ENCODE measurements at regions not wholly inside any gene's neighbourhood (a gene's known extent, or its start where the extent isn't known, plus 50 kb on each side); places are given as distances from the start of the nearest gene placed in this dataset.

DNA sequence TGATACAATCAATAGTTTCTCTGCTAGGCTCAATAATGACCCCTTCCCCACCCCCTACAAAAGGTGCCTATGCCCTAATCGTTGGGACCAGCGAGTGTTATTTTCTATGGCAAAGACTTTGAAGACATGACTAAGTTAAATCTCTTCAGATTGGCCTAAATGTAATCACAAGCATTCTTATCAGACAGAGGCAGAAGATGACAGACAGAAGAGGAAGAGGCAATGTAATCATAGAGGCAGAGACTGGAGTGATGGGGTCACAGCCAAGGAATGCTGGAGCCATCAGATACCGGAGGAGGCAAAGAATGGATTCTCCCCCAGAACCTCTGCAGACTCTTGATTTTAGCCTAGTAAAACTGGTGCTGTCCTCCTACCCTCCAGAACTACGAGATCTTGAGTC, 159.3 kb downstream of the EDN1 start:
- Histone ChIP-seq H3K4me3 (no peak overlapping the region), H3K9me3 (replicated peaks) (peaks cover 22% of the 10 kb centered on the region), H3K4me1 (no peaks in the 10 kb centered on the region), H3K36me3 (no peaks in the 10 kb centered on the region), H3K27me3 (ENCODE audit: low read depth) (no peaks in the 10 kb centered on the region), H3K27ac (replicated peaks) (no peak overlapping the region)
- intact Hi-C loops (cut with micrococcal nuclease) = no loop called here
- TF ChIP-seq, protein P1, sequence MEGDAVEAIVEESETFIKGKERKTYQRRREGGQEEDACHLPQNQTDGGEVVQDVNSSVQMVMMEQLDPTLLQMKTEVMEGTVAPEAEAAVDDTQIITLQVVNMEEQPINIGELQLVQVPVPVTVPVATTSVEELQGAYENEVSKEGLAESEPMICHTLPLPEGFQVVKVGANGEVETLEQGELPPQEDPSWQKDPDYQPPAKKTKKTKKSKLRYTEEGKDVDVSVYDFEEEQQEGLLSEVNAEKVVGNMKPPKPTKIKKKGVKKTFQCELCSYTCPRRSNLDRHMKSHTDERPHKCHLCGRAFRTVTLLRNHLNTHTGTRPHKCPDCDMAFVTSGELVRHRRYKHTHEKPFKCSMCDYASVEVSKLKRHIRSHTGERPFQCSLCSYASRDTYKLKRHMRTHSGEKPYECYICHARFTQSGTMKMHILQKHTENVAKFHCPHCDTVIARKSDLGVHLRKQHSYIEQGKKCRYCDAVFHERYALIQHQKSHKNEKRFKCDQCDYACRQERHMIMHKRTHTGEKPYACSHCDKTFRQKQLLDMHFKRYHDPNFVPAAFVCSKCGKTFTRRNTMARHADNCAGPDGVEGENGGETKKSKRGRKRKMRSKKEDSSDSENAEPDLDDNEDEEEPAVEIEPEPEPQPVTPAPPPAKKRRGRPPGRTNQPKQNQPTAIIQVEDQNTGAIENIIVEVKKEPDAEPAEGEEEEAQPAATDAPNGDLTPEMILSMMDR (IDR thresholded peaks at IDR 0.05; ENCODE audit: borderline replicate concordance) = no peak
- no peak for DNase-seq

DNA sequence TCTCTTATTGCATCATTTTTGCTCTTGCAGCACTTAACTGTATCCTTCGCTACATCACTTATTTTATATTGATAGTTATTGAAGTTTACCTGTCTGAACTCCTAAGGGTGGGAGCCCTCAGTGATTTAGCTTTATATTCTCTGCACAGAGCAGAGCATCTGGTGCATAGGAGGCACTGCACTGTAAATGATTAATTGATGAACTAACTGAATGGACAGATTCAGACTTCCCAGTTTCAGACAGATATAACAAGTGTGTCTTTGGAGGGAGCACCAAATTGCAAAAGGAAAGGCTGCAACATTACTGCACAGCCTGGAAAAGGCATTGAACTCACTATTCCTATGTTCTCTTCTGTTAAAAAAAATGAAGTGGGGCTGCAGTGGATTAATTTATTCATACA, 160.3 kb downstream of the EDN1 start:
- H3K9me3 ChIP-seq (replicated peaks) = peaks cover 29% of the 10 kb centered on the region
- no peaks in the 10 kb centered on the region for H3K4me1 ChIP-seq
- H3K27me3 ChIP-seq (ENCODE audit: low read depth) = no peaks in the 10 kb centered on the region
- no peaks in the 10 kb centered on the region for H3K36me3 ChIP-seq
- intact Hi-C loops (cut with micrococcal nuclease) = no loop called here
- no peak for DNase-seq
- H3K27ac ChIP-seq (replicated peaks) = no peak overlapping the region
- TF ChIP-seq, protein P1 (IDR thresholded peaks at IDR 0.05; ENCODE audit: borderline replicate concordance) = no peak
- no peak overlapping the region for H3K4me3 ChIP-seq

DNA sequence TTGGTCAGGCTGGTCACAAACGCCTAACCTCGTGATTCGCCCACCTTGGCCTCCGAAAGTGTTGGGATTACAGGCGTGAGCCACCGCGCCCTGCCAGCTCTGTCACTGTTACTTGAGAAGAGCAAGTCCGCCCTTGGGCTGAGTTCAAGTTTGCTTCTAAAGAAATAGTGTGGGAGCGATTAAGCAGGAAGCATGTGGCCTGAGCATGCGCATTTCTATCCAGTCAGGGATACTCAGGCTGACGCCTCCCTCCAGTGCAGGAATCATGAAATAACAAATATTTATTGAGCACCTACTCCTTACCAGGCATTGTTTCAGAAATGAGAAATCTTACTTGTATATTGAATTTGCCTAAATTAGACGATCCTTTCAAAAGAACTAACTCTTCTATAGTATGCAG, 166.2 kb downstream of the EDN1 start:
- TF ChIP-seq, protein P1 (IDR thresholded peaks at IDR 0.05; ENCODE audit: borderline replicate concordance) = no peak
- no peak overlapping the region for H3K27ac ChIP-seq (replicated peaks)
- H3K27me3 ChIP-seq (ENCODE audit: low read depth) = no peaks in the 10 kb centered on the region
- intact Hi-C loops (cut with micrococcal nuclease) = no loop called here
- no peaks in the 10 kb centered on the region for H3K36me3 ChIP-seq
- no peak for DNase-seq
- peaks cover 29% of the 10 kb centered on the region for H3K9me3 ChIP-seq (replicated peaks)
- H3K4me3 ChIP-seq = no peak overlapping the region
- no peaks in the 10 kb centered on the region for H3K4me1 ChIP-seq

DNA sequence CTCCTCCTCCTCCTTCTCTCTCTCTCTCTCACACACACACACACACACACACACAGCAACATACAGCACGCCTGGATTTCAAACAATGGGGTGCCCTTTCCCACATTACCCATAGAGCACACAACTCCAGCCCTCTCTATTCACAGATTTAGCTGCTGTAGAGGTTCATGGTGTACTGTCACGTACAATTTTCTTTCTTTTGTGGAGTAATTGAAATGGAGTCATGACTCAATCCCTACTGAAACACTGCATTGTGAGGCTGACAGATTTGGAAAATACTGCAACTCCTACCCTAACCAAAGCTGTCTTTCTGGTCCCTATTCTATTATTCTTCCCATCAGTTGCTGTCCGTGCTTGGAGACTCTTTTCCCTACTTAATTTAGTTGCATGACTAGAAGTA, 166.9 kb downstream of the EDN1 start:
- DNase-seq = no peak
- Histone ChIP-seq H3K4me3 (no peak overlapping the region), H3K27me3 (ENCODE audit: low read depth) (no peaks in the 10 kb centered on the region), H3K36me3 (no peaks in the 10 kb centered on the region), H3K27ac (replicated peaks) (no peak overlapping the region), H3K9me3 (replicated peaks) (peaks cover 29% of the 10 kb centered on the region), H3K4me1 (no peaks in the 10 kb centered on the region)
- intact Hi-C loops (cut with micrococcal nuclease) = no loop called here
- TF ChIP-seq, protein P1 (IDR thresholded peaks at IDR 0.05; ENCODE audit: borderline replicate concordance) = no peak

DNA sequence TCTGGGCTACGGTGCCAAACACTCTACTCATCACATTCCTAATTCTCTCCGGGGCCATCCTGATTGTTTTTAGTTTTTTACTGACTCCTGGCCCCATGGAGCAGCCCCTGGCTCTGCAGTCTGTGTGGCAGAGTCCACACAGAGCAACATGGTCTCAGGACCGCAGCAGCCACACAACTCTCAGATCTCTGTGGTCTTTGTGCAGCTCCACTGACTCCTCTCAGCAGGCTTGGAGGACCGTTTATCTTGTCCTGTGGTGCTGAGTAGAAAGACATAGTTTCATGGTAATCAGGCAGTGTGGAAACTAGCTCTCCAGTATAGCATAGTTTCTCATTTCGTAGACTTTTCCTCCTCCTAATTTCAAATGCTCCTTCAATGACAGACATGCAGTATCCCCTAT, 168.4 kb downstream of the EDN1 start:
- Histone ChIP-seq H3K27ac (replicated peaks) (no peak overlapping the region), H3K27me3 (ENCODE audit: low read depth) (no peaks in the 10 kb centered on the region), H3K36me3 (no peaks in the 10 kb centered on the region), H3K9me3 (replicated peaks) (peaks cover 17% of the 10 kb centered on the region), H3K4me3 (no peak overlapping the region), H3K4me1 (no peaks in the 10 kb centered on the region)
- intact Hi-C loops (cut with micrococcal nuclease) = no loop called here
- TF ChIP-seq, protein P1 (IDR thresholded peaks at IDR 0.05; ENCODE audit: borderline replicate concordance) = no peak
- no peak for DNase-seq

Measured in left ventricle myocardium inferior (tissue), 1 donor.